Muscle of leg (tissue), 3 donors: ENCODE measurements at regions not wholly inside any gene's neighbourhood (a gene's known extent, or its start where the extent isn't known, plus 50 kb on each side); places are given as distances from the start of the nearest gene placed in this dataset.
"Not testable (repeated sequence)": the region's sequence is repeated elsewhere in the genome, so short reads cannot be mapped to it uniquely, and the experiment has no call there.

Experiments
- DNase-seq: peaks from one replicate; pipeline ENCODE4 v3.0.0; 2013
- H3K27ac ChIP-seq: one replicate; pipeline ENCODE4 v1.5.1; 2013; ENCODE audit warnings: mild to moderate bottlenecking, low read length, control low read depth
- H3K27me3 ChIP-seq: one replicate; pipeline ENCODE4 v1.6.1; 2013; ENCODE audit warnings: low read length; ENCODE audit not compliant: control insufficient read depth, insufficient read depth
- H3K36me3 ChIP-seq: one replicate; pipeline ENCODE4 v1.6.1; 2013; ENCODE audit warnings: low read length; ENCODE audit not compliant: control insufficient read depth, insufficient read depth
- H3K4me1 ChIP-seq: one replicate; pipeline ENCODE4 v1.6.1; 2013; ENCODE audit warnings: low read length; ENCODE audit not compliant: control insufficient read depth, insufficient read depth
- H3K4me3 ChIP-seq: one replicate; pipeline ENCODE4 v1.5.1; 2013; ENCODE audit warnings: low read length, control low read depth
- H3K9me3 ChIP-seq: replicated peaks from 2 replicates; pipeline ENCODE4 v1.6.1; 2013; ENCODE audit warnings: low read depth, low read length; ENCODE audit not compliant: control insufficient read depth
- WGBS: methylation state at CpG from one replicate; pipeline ENCODE4 v1.1.5; 2013; ENCODE audit warnings: missing lambda C conversion rate; ENCODE audit not compliant: insufficient coverage; 5-methylcytosine and 5-hydroxymethylcytosine counted together

- Histone ChIP-seq H3K36me3 (no peaks in the 10 kb centered on the region), H3K4me3 (no peak overlapping the region), H3K4me1 (no peaks in the 10 kb centered on the region), H3K27ac (no peak overlapping the region), H3K9me3 (no peaks in the 10 kb centered on the region), H3K27me3 (no peaks in the 10 kb centered on the region)
- WGBS: 63% methylated on average over 4 of the region's 5 CpGs
- no peak for DNase-seq
These were observed 506.1 kb upstream of the SALL3 start for GRCh38 chr18:78473563-78473962.

GRCh38 chr18:78477840-78478239, 501.8 kb upstream of the SALL3 start:
- Histone ChIP-seq H3K4me1 (no peaks in the 10 kb centered on the region), H3K36me3 (no peaks in the 10 kb centered on the region), H3K4me3 (no peak overlapping the region), H3K27me3 (no peaks in the 10 kb centered on the region), H3K9me3 (no peaks in the 10 kb centered on the region), H3K27ac (no peak overlapping the region)
- 35% methylated on average over 2 of the region's 9 CpGs for WGBS
- no peak for DNase-seq

GRCh38 chr18:78479443-78479842, 500.2 kb upstream of the SALL3 start:
- Histone ChIP-seq H3K9me3 (no peaks in the 10 kb centered on the region), H3K4me1 (no peaks in the 10 kb centered on the region), H3K27me3 (no peaks in the 10 kb centered on the region), H3K27ac (no peak overlapping the region), H3K36me3 (no peaks in the 10 kb centered on the region), H3K4me3 (no peak overlapping the region)
- WGBS: 90% methylated on average over 16 of the region's 16 CpGs
- DNase-seq: no peak

- Histone ChIP-seq H3K27me3 (no peaks in the 10 kb centered on the region), H3K27ac (no peak overlapping the region), H3K4me1 (no peaks in the 10 kb centered on the region), H3K4me3 (no peak overlapping the region), H3K9me3 (no peaks in the 10 kb centered on the region), H3K36me3 (no peaks in the 10 kb centered on the region)
- WGBS: 84% methylated on average over 24 of the region's 31 CpGs
- DNase-seq: no peak
These were observed 499.2 kb upstream of the SALL3 start for GRCh38 chr18:78480262-78481054.

GRCh38 chr18:78482378-78482777, 497.2 kb upstream of the SALL3 start:
- Histone ChIP-seq H3K27me3 (no peaks in the 10 kb centered on the region), H3K9me3 (no peaks in the 10 kb centered on the region), H3K36me3 (no peaks in the 10 kb centered on the region), H3K27ac (no peak overlapping the region), H3K4me1 (no peaks in the 10 kb centered on the region), H3K4me3 (no peak overlapping the region)
- WGBS: 95% methylated on average over 2 of the region's 7 CpGs
- DNase-seq: no peak

GRCh38 chr18:78487649-78488048, 492.0 kb upstream of the SALL3 start:
- WGBS: 84% methylated on average over 6 of the region's 6 CpGs
- H3K4me3 ChIP-seq: no peak overlapping the region
- H3K27ac ChIP-seq: no peak overlapping the region
- no peaks in the 10 kb centered on the region for H3K9me3 ChIP-seq
- H3K36me3 ChIP-seq: no peaks in the 10 kb centered on the region
- H3K4me1 ChIP-seq: no peaks in the 10 kb centered on the region
- no peaks in the 10 kb centered on the region for H3K27me3 ChIP-seq
- no peak for DNase-seq

- WGBS: 87% methylated on average over 11 of the region's 19 CpGs
- Histone ChIP-seq H3K27me3 (no peaks in the 10 kb centered on the region), H3K9me3 (no peaks in the 10 kb centered on the region), H3K27ac (no peak overlapping the region), H3K36me3 (no peaks in the 10 kb centered on the region), H3K4me1 (no peaks in the 10 kb centered on the region), H3K4me3 (no peak overlapping the region)
- DNase-seq: no peak
These were observed 487.4 kb upstream of the SALL3 start for GRCh38 chr18:78492064-78492812.

GRCh38 chr18:78492813-78493371, 486.7 kb upstream of the SALL3 start:
- DNase-seq: no peak
- Histone ChIP-seq H3K4me1 (no peaks in the 10 kb centered on the region), H3K9me3 (no peaks in the 10 kb centered on the region), H3K27me3 (no peaks in the 10 kb centered on the region), H3K36me3 (no peaks in the 10 kb centered on the region), H3K4me3 (no peak overlapping the region), H3K27ac (no peak overlapping the region)
- WGBS: 91% methylated on average over 14 of the region's 16 CpGs

GRCh38 chr18:78493490-78493889, 486.1 kb upstream of the SALL3 start:
- H3K27ac ChIP-seq, DNase-seq, H3K27me3 ChIP-seq, H3K9me3 ChIP-seq, H3K4me3 ChIP-seq, H3K36me3 ChIP-seq, H3K4me1 ChIP-seq: not testable (repeated sequence)
- WGBS: no CpG with 5 or more reads among the region's 5 CpGs
